ENCODE measurements at regions not wholly inside any gene's neighbourhood (a gene's known extent, or its start where the extent isn't known, plus 50 kb on each side); places are given as distances from the start of the nearest gene placed in this dataset.

GRCh38 chr5:103425686-103426454, 136.7 kb downstream of the NUDT12 start:
- H3K36me3 Mint-ChIP-seq (ENCODE audit: low read depth, unreplicated experiment) = no peaks in the 10 kb centered on the region
- H3K9me3 Mint-ChIP-seq (ENCODE audit: unreplicated experiment) = no peaks in the 10 kb centered on the region
- H3K4me3 Mint-ChIP-seq (ENCODE audit: unreplicated experiment) = no peak overlapping the region
- H3K27ac Mint-ChIP-seq (ENCODE audit: unreplicated experiment) = no peak overlapping the region
- H3K4me1 Mint-ChIP-seq (ENCODE audit: unreplicated experiment) = no peaks in the 10 kb centered on the region
- no peak for DNase-seq (ENCODE audit: low spot score)
- TF ChIP-seq CTCF (IDR thresholded peaks at IDR 0.05; ENCODE audit: unreplicated experiment) = no peak
- no peaks in the 10 kb centered on the region for H3K27me3 Mint-ChIP-seq (ENCODE audit: unreplicated experiment)

GRCh38 chr5:103424453-103425205, 138.0 kb downstream of the NUDT12 start:
- Mint-ChIP-seq H3K4me3 (ENCODE audit: unreplicated experiment) (no peak overlapping the region), H3K27ac (ENCODE audit: unreplicated experiment) (no peak overlapping the region), H3K9me3 (ENCODE audit: unreplicated experiment) (no peaks in the 10 kb centered on the region), H3K4me1 (ENCODE audit: unreplicated experiment) (no peaks in the 10 kb centered on the region), H3K27me3 (ENCODE audit: unreplicated experiment) (no peaks in the 10 kb centered on the region), H3K36me3 (ENCODE audit: low read depth, unreplicated experiment) (no peaks in the 10 kb centered on the region)
- no peak for DNase-seq (ENCODE audit: low spot score)
- TF ChIP-seq CTCF (IDR thresholded peaks at IDR 0.05; ENCODE audit: unreplicated experiment) = no peak

- no peak for DNase-seq (ENCODE audit: low spot score)
- Mint-ChIP-seq H3K4me3 (ENCODE audit: unreplicated experiment) (no peak overlapping the region), H3K27ac (ENCODE audit: unreplicated experiment) (no peak overlapping the region), H3K9me3 (ENCODE audit: unreplicated experiment) (no peaks in the 10 kb centered on the region), H3K4me1 (ENCODE audit: unreplicated experiment) (no peaks in the 10 kb centered on the region), H3K27me3 (ENCODE audit: unreplicated experiment) (no peaks in the 10 kb centered on the region), H3K36me3 (ENCODE audit: low read depth, unreplicated experiment) (no peaks in the 10 kb centered on the region)
- TF ChIP-seq CTCF (IDR thresholded peaks at IDR 0.05; ENCODE audit: unreplicated experiment) = no peak
These were observed 138.6 kb downstream of the NUDT12 start for GRCh38 chr5:103424026-103424425.

GRCh38 chr5:103422756-103423155, 139.8 kb downstream of the NUDT12 start:
- Mint-ChIP-seq H3K27me3 (ENCODE audit: unreplicated experiment) (no peaks in the 10 kb centered on the region), H3K4me1 (ENCODE audit: unreplicated experiment) (no peaks in the 10 kb centered on the region), H3K4me3 (ENCODE audit: unreplicated experiment) (no peak overlapping the region), H3K36me3 (ENCODE audit: low read depth, unreplicated experiment) (no peaks in the 10 kb centered on the region), H3K27ac (ENCODE audit: unreplicated experiment) (no peak overlapping the region), H3K9me3 (ENCODE audit: unreplicated experiment) (no peaks in the 10 kb centered on the region)
- DNase-seq (ENCODE audit: low spot score) = no peak
- TF ChIP-seq CTCF (IDR thresholded peaks at IDR 0.05; ENCODE audit: unreplicated experiment) = no peak

- Mint-ChIP-seq H3K27ac (ENCODE audit: unreplicated experiment) (no peak overlapping the region), H3K4me3 (ENCODE audit: unreplicated experiment) (no peak overlapping the region), H3K27me3 (ENCODE audit: unreplicated experiment) (no peaks in the 10 kb centered on the region), H3K36me3 (ENCODE audit: low read depth, unreplicated experiment) (no peaks in the 10 kb centered on the region), H3K9me3 (ENCODE audit: unreplicated experiment) (no peaks in the 10 kb centered on the region), H3K4me1 (ENCODE audit: unreplicated experiment) (no peaks in the 10 kb centered on the region)
- no peak for DNase-seq (ENCODE audit: low spot score)
- TF ChIP-seq CTCF (IDR thresholded peaks at IDR 0.05; ENCODE audit: unreplicated experiment) = no peak
These were observed 148.0 kb downstream of the NUDT12 start for GRCh38 chr5:103414604-103415003.
